ENCODE measurements at regions not wholly inside any gene's neighbourhood (a gene's known extent, or its start where the extent isn't known, plus 50 kb on each side); places are given as distances from the start of the nearest gene placed in this dataset.

- DNase-seq (ENCODE audit: low read depth), result no peak
Observed at GRCh38 chr2:129071531-129071930, 752.9 kb upstream of the HS6ST1 start.

DNA sequence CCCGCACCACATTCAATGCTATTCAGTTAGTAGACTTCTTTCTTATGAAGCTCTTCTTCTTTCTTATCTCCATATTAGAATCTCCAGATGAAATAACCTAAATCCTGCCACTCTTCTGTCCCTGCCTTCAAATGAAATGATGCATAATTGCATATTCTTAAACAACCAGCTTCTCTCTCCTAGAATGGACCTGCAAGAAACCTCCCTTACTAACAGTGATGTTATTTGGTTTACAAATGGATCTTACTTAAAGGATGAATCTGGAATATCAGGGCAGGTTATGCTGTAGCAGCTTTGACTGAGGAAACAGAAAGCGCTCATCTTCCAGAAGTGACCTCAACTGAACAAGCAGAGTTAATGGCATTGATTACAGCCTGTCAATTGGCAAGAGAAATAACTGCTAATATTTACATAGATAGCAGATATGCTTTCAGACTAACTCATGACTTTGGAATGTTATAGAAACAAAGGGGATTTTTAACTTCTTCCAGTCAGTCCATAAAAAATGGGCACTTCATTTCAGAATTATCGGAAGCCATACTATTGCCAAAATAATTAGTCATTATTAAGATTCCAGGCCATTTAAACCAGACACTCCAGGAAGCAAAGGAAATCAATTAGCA, 755.7 kb upstream of the HS6ST1 start:
- no peak for DNase-seq (ENCODE audit: low read depth)

GRCh38 chr2:129078548-129078947, 759.9 kb upstream of the HS6ST1 start:
- no peak for DNase-seq (ENCODE audit: low read depth)

GRCh38 chr2:129080715-129081476, 762.2 kb upstream of the HS6ST1 start:
- no peak for DNase-seq (ENCODE audit: low read depth)

GRCh38 chr2:129085386-129085785, 766.7 kb upstream of the HS6ST1 start:
- no peak for DNase-seq (ENCODE audit: low read depth)

DNA sequence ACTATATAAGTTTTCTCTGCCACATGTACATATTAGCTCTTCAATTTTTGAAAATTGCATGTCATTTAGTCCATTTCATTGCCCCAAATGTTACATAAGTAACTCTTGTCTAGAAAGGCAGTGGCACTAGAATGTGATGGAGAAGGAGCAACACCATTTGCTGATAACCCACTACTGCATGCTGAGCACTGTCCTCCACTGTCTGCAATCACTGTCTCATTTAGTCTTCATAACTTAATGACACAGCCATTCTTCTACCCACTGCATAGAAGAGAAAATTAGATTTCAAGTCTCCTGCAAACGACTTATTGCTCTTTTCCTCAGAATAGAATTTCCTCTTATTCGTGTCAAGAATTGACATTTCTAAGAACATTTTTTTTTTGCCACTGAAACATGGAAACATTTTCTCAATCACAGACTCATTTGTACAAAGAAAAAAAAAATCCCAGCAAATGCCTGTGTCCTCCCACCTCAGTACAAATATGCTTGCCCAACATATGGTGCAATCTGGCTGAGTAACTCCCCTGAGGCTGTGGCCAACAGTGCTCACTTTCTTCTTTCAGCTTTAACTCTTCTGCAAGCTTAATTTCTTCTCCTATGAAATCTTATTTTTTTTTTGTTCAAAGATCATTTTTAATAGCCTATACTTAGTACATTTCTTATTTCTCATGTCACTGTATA, 768.6 kb upstream of the HS6ST1 start:
- no peak for DNase-seq (ENCODE audit: low read depth)

GRCh38 chr2:129091620-129092019, 773.0 kb upstream of the HS6ST1 start:
- no peak for DNase-seq (ENCODE audit: low read depth)

- DNase-seq (ENCODE audit: low read depth), result no peak
Observed at GRCh38 chr2:129092956-129093355, 774.3 kb upstream of the HS6ST1 start.

DNA sequence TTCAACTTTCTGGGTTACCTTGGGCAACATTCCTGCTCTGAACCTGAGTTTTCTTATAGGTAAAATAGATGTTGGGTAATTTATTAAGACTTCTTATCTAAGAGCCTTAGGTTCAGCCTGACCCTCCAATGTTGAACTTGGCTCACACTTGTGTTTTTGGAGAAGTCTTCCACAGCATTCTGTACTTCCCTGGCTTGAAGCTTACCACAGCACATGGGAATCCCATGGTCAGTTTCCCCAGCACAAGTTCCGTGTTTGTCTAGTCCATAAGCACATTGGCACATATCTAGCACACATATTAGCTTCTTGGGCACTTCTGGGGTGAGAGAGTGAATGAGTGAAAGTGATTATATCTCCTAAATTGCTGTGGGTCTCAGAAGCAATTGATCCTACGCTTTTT, 782.5 kb upstream of the HS6ST1 start:
- DNase-seq (ENCODE audit: low read depth), result no peak

DNA sequence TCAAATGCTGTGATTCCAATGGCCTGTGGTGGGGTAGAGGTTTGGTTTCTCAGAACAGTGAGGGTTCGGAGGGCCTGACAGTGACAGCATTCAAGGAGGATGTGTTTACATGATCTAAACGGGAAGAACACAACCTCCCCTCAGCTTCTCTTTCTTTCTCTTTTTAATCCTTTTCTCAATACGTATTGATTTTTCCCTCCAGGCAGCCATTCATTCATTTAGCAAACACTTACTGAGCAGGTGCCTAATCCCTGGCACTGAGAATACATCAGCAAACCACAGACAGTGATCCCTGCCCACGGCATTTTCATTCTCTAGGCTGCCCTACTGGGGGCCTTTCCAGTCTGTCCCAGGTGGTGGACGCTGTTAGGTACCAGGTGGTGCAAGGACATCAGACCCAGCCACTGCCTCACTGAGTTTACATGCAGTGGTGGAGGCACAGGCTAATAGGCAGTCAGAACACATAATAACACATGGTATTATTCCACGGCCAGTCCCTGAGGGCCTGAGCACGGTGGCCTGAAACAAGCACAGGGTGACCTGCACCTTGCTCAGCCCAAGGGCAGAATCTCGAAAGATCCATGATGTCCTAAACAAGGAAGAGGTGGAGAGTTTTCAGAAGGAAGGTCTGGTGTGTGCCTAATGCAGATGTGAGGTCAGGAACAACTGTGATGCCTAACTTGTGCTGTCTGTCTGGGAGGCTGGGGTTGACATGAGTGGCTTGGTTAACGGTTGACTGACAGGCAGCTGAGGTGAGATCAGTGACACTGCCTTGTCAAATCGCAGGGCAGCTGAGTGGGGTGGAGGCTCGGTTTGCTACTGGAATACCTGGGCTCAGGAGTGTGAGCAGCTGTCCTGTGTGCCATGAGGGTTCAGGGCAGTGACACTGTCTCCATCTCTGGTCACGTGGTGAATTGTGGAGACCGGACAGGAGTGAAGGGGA, 785.5 kb upstream of the HS6ST1 start:
- no peak for DNase-seq (ENCODE audit: low read depth)

GRCh38 chr2:129112181-129112580, 793.5 kb upstream of the HS6ST1 start:
- no peak for DNase-seq (ENCODE audit: low read depth)

GRCh38 chr2:129113776-129114175, 795.1 kb upstream of the HS6ST1 start:
- no peak for DNase-seq (ENCODE audit: low read depth)

GRCh38 chr2:129117434-129117833, 798.8 kb upstream of the HS6ST1 start:
- DNase-seq (ENCODE audit: low read depth), result no peak

DNA sequence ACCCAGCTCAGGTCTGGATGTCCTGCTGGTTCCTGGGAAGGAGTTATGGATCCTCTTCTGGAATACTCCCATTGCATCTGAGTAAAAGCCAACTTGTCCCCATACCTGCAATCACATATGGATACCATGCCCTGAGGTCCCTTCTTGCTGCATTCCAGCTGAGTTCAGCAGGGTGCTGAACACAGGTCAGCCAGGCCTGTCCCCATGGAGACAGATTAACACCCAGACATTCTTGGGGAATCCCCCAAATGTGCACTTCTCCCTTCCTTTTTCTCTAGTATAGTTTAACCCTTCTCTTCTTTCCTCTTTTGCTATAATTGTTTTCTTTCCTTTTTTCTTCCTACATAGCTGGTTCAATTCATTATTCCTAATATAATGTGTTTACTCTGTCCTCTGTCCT, 799.6 kb upstream of the HS6ST1 start:
- DNase-seq (ENCODE audit: low read depth), result no peak

DNA sequence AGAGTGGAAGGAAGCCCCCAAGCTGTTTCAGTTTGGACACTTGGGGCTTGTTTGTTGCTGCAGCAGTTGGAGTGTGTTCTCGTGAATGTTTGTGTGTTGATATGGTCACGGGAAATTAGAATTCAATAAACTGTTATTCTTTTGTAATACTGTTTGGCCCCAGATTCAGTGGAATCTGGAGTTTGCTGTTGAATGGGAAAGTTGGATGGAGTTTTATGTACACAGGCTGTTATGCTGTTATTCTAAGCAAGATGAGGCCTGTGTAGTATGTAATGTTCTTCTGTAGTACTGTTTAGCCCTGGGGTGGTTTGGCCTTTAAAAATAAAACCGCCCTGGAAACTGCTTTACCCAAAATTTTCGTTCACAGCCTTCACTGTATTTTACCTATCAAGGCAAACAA, 810.4 kb upstream of the HS6ST1 start:
- DNase-seq (ENCODE audit: low read depth), result no peak

DNA sequence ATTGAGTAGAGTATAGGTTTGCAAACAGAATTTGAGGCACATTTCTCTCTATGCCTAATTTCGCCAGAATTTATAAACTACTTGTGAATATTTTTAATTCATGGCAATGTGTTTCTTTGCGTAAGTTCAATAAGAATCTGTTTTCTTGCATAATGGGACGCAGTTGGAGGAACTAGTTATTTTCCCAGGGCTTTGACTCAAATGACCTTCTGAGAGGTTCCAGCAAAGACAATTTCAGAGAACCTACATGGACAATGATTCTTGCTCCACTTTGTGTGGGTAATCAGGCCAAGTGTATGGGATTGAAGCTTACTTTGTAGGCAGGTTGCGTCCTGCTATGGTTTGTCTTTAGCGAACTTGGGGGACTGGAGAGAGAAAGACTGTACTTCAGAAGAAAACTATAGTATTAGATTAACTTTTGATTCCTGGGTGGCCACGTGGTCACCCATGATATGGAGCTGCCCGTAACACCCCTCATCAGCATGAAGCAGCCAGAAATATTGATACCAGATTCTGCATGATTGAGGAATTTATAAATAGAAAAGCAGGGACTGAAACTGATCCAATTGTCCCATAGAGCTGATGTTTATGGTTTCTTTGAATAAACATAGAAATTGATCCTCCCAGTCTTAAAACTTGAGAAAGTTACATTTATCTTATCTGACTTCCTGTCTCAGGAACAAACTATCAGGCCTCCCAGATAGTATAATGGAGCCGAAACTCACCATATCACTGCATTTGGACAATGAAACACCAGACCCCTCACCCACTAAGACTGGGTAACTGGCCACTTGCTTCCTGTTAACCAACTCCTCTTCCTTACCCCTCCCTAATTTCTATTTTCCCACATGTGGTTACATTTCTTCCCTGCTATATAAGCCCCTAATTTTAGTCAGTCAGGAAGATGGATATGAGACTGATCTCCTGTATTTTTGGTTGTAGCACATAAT, 815.3 kb upstream of the HS6ST1 start:
- no peak for DNase-seq (ENCODE audit: low read depth)

DNA sequence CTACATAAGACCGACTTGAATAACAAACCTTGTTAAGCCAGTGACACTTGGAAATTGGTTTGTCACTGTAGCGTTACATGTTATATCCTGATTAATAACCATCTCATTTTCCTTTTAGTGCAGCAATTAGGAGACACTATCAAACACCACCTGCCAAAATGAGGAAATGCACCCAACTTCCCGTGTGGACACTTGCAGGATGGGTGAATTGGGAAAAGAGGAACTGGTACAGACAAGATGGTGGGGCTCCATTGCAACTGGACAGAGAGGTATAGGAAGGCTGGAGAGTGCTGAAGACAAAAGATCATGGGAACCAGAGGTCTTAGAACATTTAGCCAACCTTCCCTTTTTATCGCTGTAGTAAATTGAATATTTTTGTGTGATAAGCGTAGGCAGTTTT, 816.3 kb upstream of the HS6ST1 start:
- DNase-seq (ENCODE audit: low read depth), result no peak

- DNase-seq (ENCODE audit: low read depth), result no peak
Observed at GRCh38 chr2:129139380-129139779, 820.7 kb upstream of the HS6ST1 start.

GRCh38 chr2:129142465-129142864, 823.8 kb upstream of the HS6ST1 start:
- DNase-seq (ENCODE audit: low read depth), result no peak

- no peak for DNase-seq (ENCODE audit: low read depth)
Observed at GRCh38 chr2:129144082-129144791, 825.6 kb upstream of the HS6ST1 start.
